DOHH2 (cell line): ENCODE measurements at regions not wholly inside any gene's neighbourhood (a gene's known extent, or its start where the extent isn't known, plus 50 kb on each side); places are given as distances from the start of the nearest gene placed in this dataset.
"Not testable (repeated sequence)": the region's sequence is repeated elsewhere in the genome, so short reads cannot be mapped to it uniquely, and the experiment has no call there.

Source experiments
- H3F3A ChIP-seq: fragments of 200-600 bp; sonication (generic), shearing (Covaris generic); 2 replicates; pipeline ENCODE4 v1.6.0; 2016; ENCODE audit warnings: antibody characterized with exemption, mild to moderate bottlenecking; ENCODE audit not compliant: control insufficient read depth, insufficient read depth
- H3K27ac ChIP-seq: fragments of 200-600 bp; sonication (generic); 2 replicates; pipeline ENCODE4 v1.5.1; 2014; ENCODE audit warnings: low read depth, mild to moderate bottlenecking, low read length, moderate library complexity
- H3K27me3 ChIP-seq: fragments of 200-600 bp; sonication (generic); 2 replicates; pipeline ENCODE4 v1.6.1; 2014; ENCODE audit warnings: mild to moderate bottlenecking, low read length, mixed read lengths; ENCODE audit not compliant: control insufficient read depth
- H3K36me3 ChIP-seq: fragments of 200-600 bp; sonication (generic); 2 replicates; pipeline ENCODE4 v1.6.1; 2014; ENCODE audit warnings: mild to moderate bottlenecking, low read length, moderate library complexity, mixed read lengths; ENCODE audit not compliant: control insufficient read depth
- H3K4me1 ChIP-seq: fragments of 200-600 bp; sonication (generic); 2 replicates; pipeline ENCODE4 v1.6.1; 2014; ENCODE audit warnings: mild to moderate bottlenecking, low read length, mixed read lengths; ENCODE audit not compliant: control insufficient read depth
- H3K4me2 ChIP-seq: fragments of 200-600 bp; sonication (generic); 2 replicates; pipeline ENCODE4 v1.6.0; 2014; ENCODE audit warnings: mild to moderate bottlenecking, low read length, moderate library complexity
- H3K4me3 ChIP-seq: fragments of 200-600 bp; sonication (generic); 2 replicates; pipeline ENCODE4 v1.5.1; 2014; ENCODE audit warnings: mild to moderate bottlenecking, low read length, mixed read lengths
- H3K79me2 ChIP-seq: fragments of 200-600 bp; sonication (generic); 2 replicates; pipeline ENCODE4 v1.6.1; 2014; ENCODE audit warnings: mild to moderate bottlenecking, low read length, mixed read lengths; ENCODE audit not compliant: control insufficient read depth
- H3K9me2 ChIP-seq: fragments of 200-600 bp; sonication (generic); replicated peaks from 2 replicates; pipeline ENCODE4 v1.6.1; 2014; ENCODE audit warnings: mild to moderate bottlenecking, low read length, mixed read lengths; ENCODE audit not compliant: control insufficient read depth
- H3K9me3 ChIP-seq: fragments of 200-600 bp; sonication (generic); 2 replicates; pipeline ENCODE4 v1.6.1; 2014; ENCODE audit warnings: antibody characterized with exemption, low read length, mixed read lengths; ENCODE audit not compliant: control insufficient read depth, insufficient read depth
- H4K20me1 ChIP-seq: fragments of 200-600 bp; sonication (generic); 2 replicates; pipeline ENCODE4 v1.6.0; 2014; ENCODE audit warnings: low read depth, mild to moderate bottlenecking, antibody characterized with exemption, low read length, moderate library complexity; ENCODE audit not compliant: control insufficient read depth, insufficient read depth
- CTCF ChIP-seq: fragments of 200-600 bp; sonication (generic); IDR thresholded peaks from one replicate; pipeline ENCODE4 v1.5.1; 2014; ENCODE audit warnings: antibody characterized with exemption, mild to moderate bottlenecking, low read depth, low read length; ENCODE audit not compliant: poor library complexity, severe bottlenecking
- EZH2phosphoT487 ChIP-seq: fragments of 200-600 bp; sonication (generic); IDR thresholded peaks from 2 replicates; pipeline ENCODE4 v1.6.1; 2017; ENCODE audit warnings: borderline replicate concordance, mild to moderate bottlenecking, antibody characterized with exemption, low read length, moderate library complexity, mixed read lengths

GRCh38 chr3:46797486-46797885 is 65.8 kb downstream of the MYL3 start:
- Histone ChIP-seq H3K4me2 (no peak overlapping the region), H3F3A (no peaks in the 10 kb centered on the region), H4K20me1 (no peaks in the 10 kb centered on the region), H3K36me3 (no peaks in the 10 kb centered on the region), H3K27me3 (no peaks in the 10 kb centered on the region), H3K79me2 (no peaks in the 10 kb centered on the region), H3K4me1 (no peaks in the 10 kb centered on the region), H3K9me3 (no peaks in the 10 kb centered on the region), H3K4me3 (no peak overlapping the region), H3K27ac (no peak overlapping the region), H3K9me2 (no peaks in the 10 kb centered on the region)
- TF ChIP-seq EZH2phosphoT487 = no peak

GRCh38 chr3:46793340-46793739 is 69.9 kb downstream of the MYL3 start:
- not testable (repeated sequence) for H3K4me3 ChIP-seq, H3K9me2 ChIP-seq

GRCh38 chr3:46778101-46778500 is 60.4 kb upstream of the PRSS50 start:
- H3K27ac ChIP-seq = no peak overlapping the region
- no peak for TF ChIP-seq CTCF
- no peak for TF ChIP-seq EZH2phosphoT487
- H3K27me3 ChIP-seq = no peaks in the 10 kb centered on the region
- H4K20me1 ChIP-seq = no peaks in the 10 kb centered on the region
- no peaks in the 10 kb centered on the region for H3K79me2 ChIP-seq
- no peaks in the 10 kb centered on the region for H3K9me3 ChIP-seq
- no peaks in the 10 kb centered on the region for H3K9me2 ChIP-seq
- H3K4me1 ChIP-seq = peaks cover 5% of the 10 kb centered on the region
- no peaks in the 10 kb centered on the region for H3F3A ChIP-seq
- H3K4me3 ChIP-seq = no peak overlapping the region
- H3K4me2 ChIP-seq = 0 out of 2 replicates have a peak overlapping the region, but pooled peaks have one; percentile 16
- H3K36me3 ChIP-seq = no peaks in the 10 kb centered on the region

More at GRCh38 chr3:46793340-46793739, 69.9 kb downstream of the MYL3 start:
- H3K36me3 ChIP-seq, H4K20me1 ChIP-seq, H3K4me1 ChIP-seq, H3K27ac ChIP-seq, H3F3A ChIP-seq, H3K79me2 ChIP-seq, H3K27me3 ChIP-seq, H3K9me3 ChIP-seq, H3K4me2 ChIP-seq: not testable (repeated sequence)

GRCh38 chr3:46772498-46772897 is 54.8 kb upstream of the PRSS50 start:
- not testable (repeated sequence) for H3K9me2 ChIP-seq, H3K9me3 ChIP-seq, H3K4me2 ChIP-seq, H3K36me3 ChIP-seq, H4K20me1 ChIP-seq, H3K27ac ChIP-seq, H3K79me2 ChIP-seq, H3F3A ChIP-seq, H3K4me3 ChIP-seq, H3K27me3 ChIP-seq, H3K4me1 ChIP-seq

GRCh38 chr3:46768061-46768460 is 50.4 kb upstream of the PRSS50 start:
- no peak overlapping the region for H3K4me3 ChIP-seq
- no peaks in the 10 kb centered on the region for H3K9me2 ChIP-seq
- no peaks in the 10 kb centered on the region for H3K9me3 ChIP-seq
- H3K4me1 ChIP-seq = no peaks in the 10 kb centered on the region
- H3K27me3 ChIP-seq = no peaks in the 10 kb centered on the region
- no peaks in the 10 kb centered on the region for H3K79me2 ChIP-seq
- no peak overlapping the region for H3K27ac ChIP-seq
- no peaks in the 10 kb centered on the region for H4K20me1 ChIP-seq
- no peaks in the 10 kb centered on the region for H3K36me3 ChIP-seq
- TF ChIP-seq CTCF (no peak), EZH2phosphoT487 (no peak)
- no peaks in the 10 kb centered on the region for H3F3A ChIP-seq
- H3K4me2 ChIP-seq = no peak overlapping the region
